ENCODE measurements at regions not wholly inside any gene's neighbourhood (a gene's known extent, or its start where the extent isn't known, plus 50 kb on each side); places are given as distances from the start of the nearest gene placed in this dataset.

- TF ChIP-seq CTCF (optimal IDR thresholded peaks at IDR 0.05 in 1 of 3, IDR thresholded peaks at IDR 0.05 in 1 of 3, conservative IDR thresholded peaks at IDR 0.05 in 1 of 3; ENCODE audit: extremely low read depth in 1 of 3, insufficient read depth in 2 of 3, low read length in 3 of 3) (no peak), EZH2 (IDR thresholded peaks at IDR 0.05; ENCODE audit: low read length) (no peak)
Observed at GRCh38 chr1:94627771-94628498, 86.4 kb upstream of the F3 start.
